ENCODE measurements at regions not wholly inside any gene's neighbourhood (a gene's known extent, or its start where the extent isn't known, plus 50 kb on each side); places are given as distances from the start of the nearest gene placed in this dataset.

GRCh38 chr9:115300116-115300515 lies 182.2 kb upstream of the TNC start:
- DNase-seq (ENCODE audit: low spot score), result no peak
- in situ Hi-C loops (cut with MboI; ENCODE audit: low pct_unique_long_range_greater_than_20kb, low sequenced_read_pairs, unreplicated experiment), result no loop called here
- no peak for TF ChIP-seq CTCF (IDR thresholded peaks at IDR 0.05; ENCODE audit: extremely low read depth, insufficient read depth, missing control alignments)

GRCh38 chr9:115300874-115301273 lies 182.9 kb upstream of the TNC start:
- DNase-seq (ENCODE audit: low spot score), result no peak
- in situ Hi-C loops (cut with MboI; ENCODE audit: low pct_unique_long_range_greater_than_20kb, low sequenced_read_pairs, unreplicated experiment), result no loop called here
- no peak for TF ChIP-seq CTCF (IDR thresholded peaks at IDR 0.05; ENCODE audit: extremely low read depth, insufficient read depth, missing control alignments)

GRCh38 chr9:115301581-115301980 lies 183.6 kb upstream of the TNC start:
- in situ Hi-C loops (cut with MboI; ENCODE audit: low pct_unique_long_range_greater_than_20kb, low sequenced_read_pairs, unreplicated experiment), result no loop called here
- DNase-seq (ENCODE audit: low spot score), result no peak
- no peak for TF ChIP-seq CTCF (IDR thresholded peaks at IDR 0.05; ENCODE audit: extremely low read depth, insufficient read depth, missing control alignments)

GRCh38 chr9:115305543-115305942 lies 187.6 kb upstream of the TNC start:
- in situ Hi-C loops (cut with MboI; ENCODE audit: low pct_unique_long_range_greater_than_20kb, low sequenced_read_pairs, unreplicated experiment), result no loop called here
- TF ChIP-seq CTCF (IDR thresholded peaks at IDR 0.05; ENCODE audit: extremely low read depth, insufficient read depth, missing control alignments), result no peak
- no peak for DNase-seq (ENCODE audit: low spot score)

GRCh38 chr9:115306865-115307264 lies 188.9 kb upstream of the TNC start:
- DNase-seq (ENCODE audit: low spot score), result no peak
- in situ Hi-C loops (cut with MboI; ENCODE audit: low pct_unique_long_range_greater_than_20kb, low sequenced_read_pairs, unreplicated experiment), result no loop called here
- no peak for TF ChIP-seq CTCF (IDR thresholded peaks at IDR 0.05; ENCODE audit: extremely low read depth, insufficient read depth, missing control alignments)

- in situ Hi-C loops (cut with MboI; ENCODE audit: low pct_unique_long_range_greater_than_20kb, low sequenced_read_pairs, unreplicated experiment), result no loop called here
- no peak for TF ChIP-seq CTCF (IDR thresholded peaks at IDR 0.05; ENCODE audit: extremely low read depth, insufficient read depth, missing control alignments)
- no peak for DNase-seq (ENCODE audit: low spot score)
Observed at GRCh38 chr9:115313545-115313944, 195.6 kb upstream of the TNC start.

GRCh38 chr9:115326461-115326860 lies 208.5 kb upstream of the TNC start:
- no peak for TF ChIP-seq CTCF (IDR thresholded peaks at IDR 0.05; ENCODE audit: extremely low read depth, insufficient read depth, missing control alignments)
- DNase-seq (ENCODE audit: low spot score), result no peak
- in situ Hi-C loops (cut with MboI; ENCODE audit: low pct_unique_long_range_greater_than_20kb, low sequenced_read_pairs, unreplicated experiment), result no loop called here
